RWPE2 (cell line): ENCODE measurements at regions not wholly inside any gene's neighbourhood (a gene's known extent, or its start where the extent isn't known, plus 50 kb on each side); places are given as distances from the start of the nearest gene placed in this dataset.

Experiments
- ATAC-seq: fragments of 200-7000 bp; cut with Tn5 transposase; 3 replicates; pipeline ENCODE4 v1.9.1; 2021; ENCODE audit warnings: low read depth
- DNase-seq: peaks from one replicate; pipeline ENCODE4 v3.0.0-alpha.2; 2020; ENCODE audit warnings: low spot score
- H3K27ac ChIP-seq: fragments of 450-650 bp; 2 replicates; pipeline ENCODE4 v1.5.1; 2017; ENCODE audit warnings: mild to moderate bottlenecking; ENCODE audit not compliant: poor library complexity, severe bottlenecking
- H3K27me3 ChIP-seq: fragments of 250-450 bp; sonication (Bioruptor Pico); 2 replicates; pipeline ENCODE4 v1.5.1; 2021; ENCODE audit warnings: mild to moderate bottlenecking, moderate library complexity; ENCODE audit not compliant: insufficient read depth, poor library complexity, severe bottlenecking
- H3K36me3 ChIP-seq: fragments of 250-450 bp; sonication (Bioruptor Pico); 2 replicates; pipeline ENCODE4 v1.5.1; 2020; ENCODE audit warnings: low read depth, mild to moderate bottlenecking, moderate library complexity
- H3K4me1 ChIP-seq: fragments of 250-450 bp; sonication (Bioruptor Pico); 2 replicates; pipeline ENCODE4 v1.5.1; 2021; ENCODE audit warnings: mild to moderate bottlenecking, moderate library complexity; ENCODE audit not compliant: insufficient read depth, poor library complexity, severe bottlenecking
- H3K4me3 ChIP-seq: fragments of 250-450 bp; sonication (Bioruptor Pico); 2 replicates; pipeline ENCODE4 v1.5.1; 2021; ENCODE audit warnings: mild to moderate bottlenecking, moderate library complexity; ENCODE audit not compliant: severe bottlenecking
- H3K9me3 ChIP-seq: fragments of 250-450 bp; sonication (Bioruptor Pico); 2 replicates; pipeline ENCODE4 v1.5.1; 2021; ENCODE audit warnings: mild to moderate bottlenecking, moderate library complexity; ENCODE audit not compliant: severe bottlenecking
- TF ChIP-seq, protein P1 (sequence below): fragments of 450-650 bp; IDR thresholded peaks from one replicate; pipeline ENCODE4 v1.5.1; 2017; ENCODE audit warnings: mild to moderate bottlenecking, moderate library complexity; ENCODE audit not compliant: poor library complexity, severe bottlenecking

- TF ChIP-seq, protein P1, sequence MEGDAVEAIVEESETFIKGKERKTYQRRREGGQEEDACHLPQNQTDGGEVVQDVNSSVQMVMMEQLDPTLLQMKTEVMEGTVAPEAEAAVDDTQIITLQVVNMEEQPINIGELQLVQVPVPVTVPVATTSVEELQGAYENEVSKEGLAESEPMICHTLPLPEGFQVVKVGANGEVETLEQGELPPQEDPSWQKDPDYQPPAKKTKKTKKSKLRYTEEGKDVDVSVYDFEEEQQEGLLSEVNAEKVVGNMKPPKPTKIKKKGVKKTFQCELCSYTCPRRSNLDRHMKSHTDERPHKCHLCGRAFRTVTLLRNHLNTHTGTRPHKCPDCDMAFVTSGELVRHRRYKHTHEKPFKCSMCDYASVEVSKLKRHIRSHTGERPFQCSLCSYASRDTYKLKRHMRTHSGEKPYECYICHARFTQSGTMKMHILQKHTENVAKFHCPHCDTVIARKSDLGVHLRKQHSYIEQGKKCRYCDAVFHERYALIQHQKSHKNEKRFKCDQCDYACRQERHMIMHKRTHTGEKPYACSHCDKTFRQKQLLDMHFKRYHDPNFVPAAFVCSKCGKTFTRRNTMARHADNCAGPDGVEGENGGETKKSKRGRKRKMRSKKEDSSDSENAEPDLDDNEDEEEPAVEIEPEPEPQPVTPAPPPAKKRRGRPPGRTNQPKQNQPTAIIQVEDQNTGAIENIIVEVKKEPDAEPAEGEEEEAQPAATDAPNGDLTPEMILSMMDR: no peak
- H3K27ac ChIP-seq: no peak overlapping the region
- ATAC-seq: no peak
- DNase-seq: no peak
- H3K9me3 ChIP-seq: no peaks in the 10 kb centered on the region
- H3K4me3 ChIP-seq: no peak overlapping the region
- H3K4me1 ChIP-seq: no peaks in the 10 kb centered on the region
- H3K36me3 ChIP-seq: no peaks in the 10 kb centered on the region
- H3K27me3 ChIP-seq: no peaks in the 10 kb centered on the region
Observed at GRCh38 chr13:111857846-111858560, 208.9 kb upstream of the SOX1 start.

DNA sequence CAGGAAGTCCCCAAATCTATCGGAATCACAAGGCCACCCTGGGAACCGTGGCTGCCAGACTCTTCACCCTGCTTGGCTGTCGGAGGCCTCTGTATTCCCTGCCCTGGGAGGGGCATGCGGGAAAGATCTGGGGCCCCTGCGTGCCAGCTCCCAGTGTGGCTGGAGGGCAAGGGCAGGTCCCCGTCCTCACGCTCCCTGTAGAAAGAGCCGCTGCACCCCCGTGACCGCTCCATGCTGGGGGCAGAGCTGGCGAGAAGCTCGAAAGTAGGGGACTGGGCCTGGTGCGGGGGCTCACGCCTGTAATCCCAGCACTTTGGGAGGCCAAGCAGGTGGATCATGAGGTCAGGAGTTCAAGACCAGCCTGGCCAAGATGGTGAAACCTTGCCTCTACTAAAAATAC, 208.4 kb upstream of the SOX1 start:
- no peaks in the 10 kb centered on the region for H3K27me3 ChIP-seq
- no peak for ATAC-seq
- TF ChIP-seq, protein P1: no peak
- no peak overlapping the region for H3K27ac ChIP-seq
- H3K36me3 ChIP-seq: no peaks in the 10 kb centered on the region
- DNase-seq: no peak
- H3K4me3 ChIP-seq: no peak overlapping the region
- H3K4me1 ChIP-seq: no peaks in the 10 kb centered on the region
- no peaks in the 10 kb centered on the region for H3K9me3 ChIP-seq

DNA sequence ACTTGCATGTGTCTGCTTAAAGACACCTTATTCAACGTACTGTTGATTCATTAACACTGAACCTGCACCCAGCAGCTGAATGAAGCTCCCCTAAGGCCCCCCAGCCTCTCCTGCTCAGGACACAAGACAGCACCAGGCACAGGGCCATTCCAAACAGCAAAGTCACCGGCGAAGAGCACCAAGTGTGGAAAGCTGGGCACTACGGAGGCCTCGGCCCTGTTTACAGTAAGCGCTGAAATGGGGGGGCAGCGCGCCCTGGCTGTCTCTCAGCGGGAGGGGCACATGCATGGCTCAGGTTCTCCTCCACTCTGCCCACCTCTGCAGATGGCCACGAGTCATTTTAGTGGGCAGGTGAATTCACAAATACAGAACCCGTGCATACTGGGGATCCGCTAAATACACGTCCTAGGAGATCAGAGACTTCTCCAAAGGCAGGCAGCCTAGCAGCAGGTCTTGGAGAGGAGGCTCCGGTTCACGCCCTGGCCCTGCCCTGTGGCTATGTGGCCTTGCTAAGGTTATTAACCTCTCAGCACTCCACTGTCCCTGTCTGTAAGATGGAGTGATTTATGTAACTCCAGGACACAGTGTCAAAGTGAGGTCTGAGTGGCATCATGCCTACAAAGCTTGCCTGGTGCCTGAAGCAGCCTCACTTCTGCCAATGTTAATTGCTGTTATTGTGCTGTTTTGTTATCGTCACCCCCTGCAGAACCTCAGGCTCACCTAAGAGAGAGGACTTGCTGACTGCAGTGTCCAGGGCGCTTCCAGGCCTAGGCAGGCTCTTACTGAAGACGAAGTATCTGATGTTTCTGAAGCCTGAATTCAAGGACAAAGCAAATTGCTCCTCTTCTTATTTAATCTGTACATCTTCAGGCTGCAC, 207.4 kb upstream of the SOX1 start:
- TF ChIP-seq, protein P1: no peak
- H3K27me3 ChIP-seq: no peaks in the 10 kb centered on the region

GRCh38 chr13:111860231-111860552, 206.8 kb upstream of the SOX1 start:
- no peaks in the 10 kb centered on the region for H3K9me3 ChIP-seq
- H3K27me3 ChIP-seq: no peaks in the 10 kb centered on the region
- no peak overlapping the region for H3K4me3 ChIP-seq
- TF ChIP-seq, protein P1: no peak
- no peak overlapping the region for H3K27ac ChIP-seq
- ATAC-seq: no peak
- no peaks in the 10 kb centered on the region for H3K4me1 ChIP-seq
- no peak for DNase-seq
- no peaks in the 10 kb centered on the region for H3K36me3 ChIP-seq

More for the DNA sequence above, 207.4 kb upstream of the SOX1 start:
- Histone ChIP-seq H3K9me3 (no peaks in the 10 kb centered on the region), H3K27ac (no peak overlapping the region), H3K36me3 (no peaks in the 10 kb centered on the region), H3K4me3 (no peak overlapping the region), H3K4me1 (no peaks in the 10 kb centered on the region)
- ATAC-seq: no peak
- no peak for DNase-seq
